Peyer's patch (tissue), 4 donors: ENCODE measurements at regions not wholly inside any gene's neighbourhood (a gene's known extent, or its start where the extent isn't known, plus 50 kb on each side); places are given as distances from the start of the nearest gene placed in this dataset.

ENCODE experiments used
- CTCF ChIP-seq, 6 experiments: fragments of 450-650 bp in 4 of 6; fragments of 200-600 bp in 2 of 6; sonication (generic) in 1 of 6; IDR thresholded peaks; one replicate each; pipeline ENCODE4 v1.5.1; 2017 to 2019; ENCODE audit warnings: antibody characterized with exemption in 6 of 6, mild to moderate bottlenecking in 3 of 6, moderate library complexity in 1 of 6
- POLR2A ChIP-seq, 2 donors: fragments of 450-650 bp; IDR thresholded peaks; one replicate each; pipeline ENCODE4 v1.5.1; 2017; ENCODE audit warnings: antibody characterized with exemption in 2 of 2, mild to moderate bottlenecking in 2 of 2, moderate library complexity in 2 of 2

GRCh38 chr3:177823701-177824189 is 626.5 kb upstream of the TBL1XR1 start:
- TF ChIP-seq POLR2A (IDR thresholded peaks at IDR 0.05): no peak
- TF ChIP-seq CTCF (IDR thresholded peaks at IDR 0.05): no peak
